HepG2 (cell line): ENCODE measurements at regions not wholly inside any gene's neighbourhood (a gene's known extent, or its start where the extent isn't known, plus 50 kb on each side); places are given as distances from the start of the nearest gene placed in this dataset.
"Not testable (repeated sequence)": the region's sequence is repeated elsewhere in the genome, so short reads cannot be mapped to it uniquely, and the experiment has no call there.

Source experiments
- ATAC-seq: fragments of 200-7000 bp; cut with Tn5 transposase; 3 replicates; pipeline ENCODE4 v1.9.1; 2020; ENCODE audit warnings: mild to moderate bottlenecking, moderate library complexity
- BruUV-seq: library from RNA; stranded (reverse); fragments of 400-500 nt; replicated peaks from 2 replicates; lab custom pipeline; 2021; lab: Mats Ljungman, UMichigan
- CTCF ChIA-PET: fragments of 300-600 bp; formaldehyde crosslinking; extraction: SDS; loops from one replicate; lab custom pipeline; 2021; ENCODE audit warnings: low total read pairs, inconsistent platforms, low intra/inter-chr PET ratio; lab: Yijun Ruan, JAX
- POLR2A ChIA-PET: fragments of 350-600 bp; sonication (Branson Sonifier 250); formaldehyde crosslinking; loops from one replicate; lab custom pipeline; 2020; ENCODE audit warnings: antibody characterized with exemption, inconsistent platforms; lab: Yijun Ruan, JAX
- DNase-seq: peaks from one replicate; pipeline ENCODE4 v3.0.0-alpha.2; 2015; ENCODE audit warnings: low spot score
- FAIRE-seq: peaks from 3 replicates; lab custom pipeline; 2011; peaks lifted over from hg19 to GRCh38; lab: Jason Lieb, UNC
- H2AFZ ChIP-seq: one replicate; pipeline ENCODE4 v1.6.1; 2011; ENCODE audit warnings: low read length, inconsistent platforms
- H3K27ac ChIP-seq: fragments of 300-600 bp; 3 replicates; pipeline ENCODE4 v1.8.0; 2011; ENCODE audit warnings: mixed run types, mild to moderate bottlenecking, mixed read lengths, low read length, inconsistent platforms; ENCODE audit not compliant: insufficient read depth; ENCODE audit errors: extremely low read length
- H3K27me3 ChIP-seq, 2 experiments: fragments of 200-600 bp in 1 of 2; 2 replicates in 1 of 2; 3 replicates in 1 of 2; pipeline versions ENCODE4 v1.6.0 to v1.8.0; 2011; ENCODE audit warnings: low read length in 2 of 2, mild to moderate bottlenecking in 2 of 2, moderate library complexity in 2 of 2, inconsistent platforms in 1 of 2; ENCODE audit not compliant: insufficient read depth in 2 of 2, control insufficient read depth in 1 of 2
- H3K36me3 ChIP-seq, 2 experiments: fragments of 200-600 bp in 1 of 2; replicated peaks in 1 of 2; 2 replicates in 1 of 2; 3 replicates in 1 of 2; pipeline versions ENCODE4 v1.5.1 to v1.8.0; 2011; ENCODE audit warnings: low read length in 2 of 2, inconsistent platforms in 1 of 2; ENCODE audit not compliant: insufficient read depth in 2 of 2, control insufficient read depth in 1 of 2
- H3K4me1 ChIP-seq: 2 replicates; pipeline ENCODE4 v1.5.1; 2012; ENCODE audit warnings: low read length, inconsistent platforms; ENCODE audit not compliant: insufficient read depth
- H3K4me2 ChIP-seq: 2 replicates; pipeline ENCODE4 v1.6.0; 2011; ENCODE audit warnings: low read depth, low read length, inconsistent platforms
- H3K4me3 ChIP-seq, 3 experiments: fragments of 200-600 bp in 1 of 3; sonication (generic), shearing (Covaris generic) in 1 of 3; replicated peaks in 1 of 3; 2 replicates each; pipeline ENCODE4 v1.5.1; 2011 to 2016; ENCODE audit warnings: low read length in 3 of 3, inconsistent platforms in 2 of 3, low read depth in 2 of 3, mild to moderate bottlenecking in 2 of 3, control low read depth in 1 of 3, mixed read lengths in 1 of 3; ENCODE audit not compliant: insufficient read depth in 1 of 3
- H3K79me2 ChIP-seq: one replicate; pipeline ENCODE4 v1.6.1; 2011; ENCODE audit warnings: low read length, inconsistent platforms; ENCODE audit not compliant: insufficient read depth
- H3K9ac ChIP-seq: 2 replicates; pipeline ENCODE4 v1.6.0; 2011; ENCODE audit warnings: mild to moderate bottlenecking, low read depth, low read length, inconsistent platforms; ENCODE audit not compliant: insufficient read depth
- H3K9me3 ChIP-seq: 2 replicates; pipeline ENCODE4 v1.5.1; 2012; ENCODE audit warnings: mild to moderate bottlenecking, low read length
- H4K20me1 ChIP-seq: 2 replicates; pipeline ENCODE4 v1.6.0; 2011; ENCODE audit warnings: inconsistent platforms, mild to moderate bottlenecking, low read length, moderate library complexity; ENCODE audit not compliant: insufficient read depth
- WGBS: methylation state at CpG from one replicate; pipeline ENCODE4 v1.1.6; 2017; ENCODE audit warnings: low lambda C conversion rate; 5-methylcytosine and 5-hydroxymethylcytosine counted together
- in situ Hi-C: cut with HindIII; loops from 2 replicates; pipeline ENCODE4 v1.10.0; 2017; ENCODE audit warnings: low pct_unique_long_range_greater_than_20kb; ENCODE audit not compliant: extremely low pct_ligation_motif_present
- intact Hi-C: fragments of 100-400 bp; cut with micrococcal nuclease; formaldehyde crosslinking; loops from one replicate; pipeline ENCODE4 v1.10.0; 2022; ENCODE audit not compliant: unreplicated experiment

GRCh38 chr21:5067326-5068048 lies 5453.9 kb upstream of the TPTE start:
- H3K79me2 ChIP-seq, in situ Hi-C loops, H4K20me1 ChIP-seq, CTCF ChIA-PET, H3K9ac ChIP-seq, ATAC-seq, H3K27me3 ChIP-seq, BruUV-seq, H3K27ac ChIP-seq, H3K9me3 ChIP-seq, H3K36me3 ChIP-seq, H3K4me2 ChIP-seq, FAIRE-seq, DNase-seq, POLR2A ChIA-PET, H2AFZ ChIP-seq, H3K4me3 ChIP-seq, intact Hi-C loops, H3K4me1 ChIP-seq: not testable (repeated sequence)
- WGBS, result no CpG with 5 or more reads among the region's 15 CpGs

DNA sequence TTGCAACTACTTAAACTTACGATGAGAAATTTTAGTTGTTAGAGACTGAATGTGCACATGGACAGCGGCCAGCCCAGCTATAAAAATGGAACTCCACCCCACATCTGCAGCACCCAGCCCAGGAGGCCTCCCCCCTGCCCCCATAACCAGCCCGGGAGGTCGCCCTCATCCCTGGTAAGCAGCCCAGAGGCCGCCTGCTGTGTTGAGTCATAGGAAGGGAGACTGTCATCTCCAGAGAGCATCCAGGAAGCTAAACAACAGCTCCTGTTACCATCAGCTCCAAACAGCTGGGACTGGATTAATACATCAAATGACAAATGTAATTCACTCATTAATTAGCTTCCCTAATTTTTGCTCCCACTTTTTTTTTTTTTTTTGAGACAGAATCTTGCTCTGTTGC lies 5452.7 kb upstream of the TPTE start:
- BruUV-seq, intact Hi-C loops, H3K27ac ChIP-seq, H2AFZ ChIP-seq, H3K9ac ChIP-seq, H3K4me1 ChIP-seq, H3K4me2 ChIP-seq, FAIRE-seq, H3K9me3 ChIP-seq, H3K79me2 ChIP-seq, ATAC-seq, H3K27me3 ChIP-seq, CTCF ChIA-PET, H3K4me3 ChIP-seq, H4K20me1 ChIP-seq, in situ Hi-C loops, POLR2A ChIA-PET, H3K36me3 ChIP-seq, DNase-seq: not testable (repeated sequence)
- WGBS, result no CpG with 5 or more reads among the region's 5 CpGs

DNA sequence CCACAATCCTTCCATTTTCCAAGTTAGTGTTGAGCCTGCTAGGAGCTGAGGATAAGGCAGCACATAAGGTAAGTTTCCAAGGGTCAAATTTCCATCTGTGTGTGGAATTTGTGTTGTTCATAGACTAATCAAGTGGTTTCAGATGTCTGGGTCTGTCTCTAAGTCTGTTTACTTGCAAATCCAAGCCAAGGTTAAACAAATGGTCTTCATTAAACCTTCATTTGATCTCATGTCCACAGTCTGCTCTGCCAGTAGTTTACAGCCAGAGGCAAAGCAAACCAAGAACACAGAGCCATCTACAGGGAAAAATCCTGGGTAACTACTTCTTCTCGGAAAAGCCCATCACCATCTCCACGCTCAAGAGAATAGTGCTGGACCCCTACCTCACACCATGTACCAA lies 5450.2 kb upstream of the TPTE start:
- H3K36me3 ChIP-seq, in situ Hi-C loops, CTCF ChIA-PET, H3K9ac ChIP-seq, H4K20me1 ChIP-seq, H3K27me3 ChIP-seq, BruUV-seq, H2AFZ ChIP-seq, H3K4me2 ChIP-seq, H3K4me1 ChIP-seq, FAIRE-seq, H3K27ac ChIP-seq, H3K79me2 ChIP-seq, DNase-seq, POLR2A ChIA-PET, H3K9me3 ChIP-seq, H3K4me3 ChIP-seq, ATAC-seq, intact Hi-C loops: not testable (repeated sequence)
- no CpG with 5 or more reads among the region's 2 CpGs for WGBS

DNA sequence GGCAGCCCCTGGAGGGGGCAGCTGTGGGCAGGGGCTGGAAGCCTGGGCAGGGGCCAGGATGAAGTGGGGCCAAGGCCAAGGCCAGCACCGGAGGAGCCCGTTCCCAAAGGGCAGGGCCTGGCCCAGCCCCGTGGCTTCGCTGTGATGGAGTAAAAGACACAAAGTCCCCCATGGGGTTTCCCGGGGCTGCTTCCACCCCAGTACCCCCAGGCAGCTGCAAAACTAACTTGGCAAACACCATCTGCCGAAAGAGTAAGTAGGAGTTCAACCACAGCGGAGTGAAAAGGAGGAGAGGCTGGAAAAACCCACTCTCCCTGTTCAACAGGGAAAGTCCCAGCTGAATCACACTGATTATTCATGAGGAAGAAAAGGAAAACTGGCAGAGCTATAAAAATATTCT lies 5444.5 kb upstream of the TPTE start:
- FAIRE-seq, H3K27ac ChIP-seq, H3K4me2 ChIP-seq, H3K36me3 ChIP-seq, intact Hi-C loops, H3K79me2 ChIP-seq, H4K20me1 ChIP-seq, H3K9ac ChIP-seq, H3K4me1 ChIP-seq, H3K27me3 ChIP-seq, BruUV-seq, DNase-seq, in situ Hi-C loops, H3K9me3 ChIP-seq, H3K4me3 ChIP-seq, H2AFZ ChIP-seq, CTCF ChIA-PET, POLR2A ChIA-PET, ATAC-seq: not testable (repeated sequence)
- no CpG with 5 or more reads among the region's 7 CpGs for WGBS
